ENCODE measurements at regions not wholly inside any gene's neighbourhood (a gene's known extent, or its start where the extent isn't known, plus 50 kb on each side); places are given as distances from the start of the nearest gene placed in this dataset.

GRCh38 chr21:39004634-39005501, 178.4 kb downstream of the PSMG1 start:
- TF ChIP-seq CTCF (IDR thresholded peaks at IDR 0.05; ENCODE audit: borderline replicate concordance, extremely low read depth, low read length, poor library complexity, severe bottlenecking) (no peak), EZH2 (IDR thresholded peaks at IDR 0.05; ENCODE audit: borderline replicate concordance, low read depth, low read length, severe bottlenecking) (no peak)
